ENCODE measurements at regions not wholly inside any gene's neighbourhood (a gene's known extent, or its start where the extent isn't known, plus 50 kb on each side); places are given as distances from the start of the nearest gene placed in this dataset.

DNA sequence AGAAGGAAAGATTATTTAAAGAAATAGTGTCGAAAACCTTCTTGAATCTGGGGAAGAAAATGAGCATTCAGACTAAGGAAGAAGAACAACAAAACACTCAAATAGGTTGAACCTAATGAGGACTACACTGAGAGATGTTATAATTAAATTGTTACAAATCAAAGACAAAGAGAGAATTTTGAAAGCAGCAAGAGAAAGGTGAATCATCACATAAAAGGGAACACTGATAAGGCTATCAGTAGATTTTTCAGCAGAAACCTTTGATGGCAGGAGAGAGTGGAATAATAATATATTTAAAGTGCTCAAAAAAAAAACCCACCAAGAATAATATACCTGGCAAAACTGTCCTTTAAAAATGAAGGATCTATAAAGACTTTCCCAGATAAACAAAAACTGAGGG is 114.9 kb downstream of the AREG start:
- TF ChIP-seq POLR2A (IDR thresholded peaks at IDR 0.05) (no peak), CTCF (IDR thresholded peaks at IDR 0.05) (no peak)
